ENCODE measurements at regions not wholly inside any gene's neighbourhood (a gene's known extent, or its start where the extent isn't known, plus 50 kb on each side); places are given as distances from the start of the nearest gene placed in this dataset.

DNA sequence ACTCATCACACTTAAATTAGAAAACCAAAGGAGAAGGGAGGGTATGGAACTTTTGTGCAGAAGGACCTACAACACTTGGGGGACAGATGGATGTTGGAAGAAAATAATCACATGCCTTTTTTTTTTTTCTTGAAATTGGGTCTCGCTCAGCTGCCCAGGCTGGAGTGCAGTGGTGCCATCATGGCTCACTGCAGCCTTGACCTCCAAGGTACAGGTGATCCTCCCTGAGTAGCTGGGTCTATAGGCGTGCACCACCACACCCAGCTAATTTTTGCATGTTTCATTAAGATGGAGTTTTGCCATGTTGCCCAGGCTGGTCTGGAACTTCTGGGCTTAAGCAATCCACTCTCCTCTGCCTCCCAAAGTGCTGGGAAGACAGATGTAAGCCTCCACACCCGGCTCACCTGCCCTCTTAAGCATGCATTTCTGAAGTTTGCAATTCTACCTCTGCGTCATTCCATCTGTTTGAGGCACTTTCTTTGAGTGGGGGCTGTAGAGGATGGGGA, 370.8 kb upstream of the JARID2 start:
- TF ChIP-seq EZH2 (IDR thresholded peaks at IDR 0.05; ENCODE audit: low read depth): no peak
- TF ChIP-seq, protein P1, sequence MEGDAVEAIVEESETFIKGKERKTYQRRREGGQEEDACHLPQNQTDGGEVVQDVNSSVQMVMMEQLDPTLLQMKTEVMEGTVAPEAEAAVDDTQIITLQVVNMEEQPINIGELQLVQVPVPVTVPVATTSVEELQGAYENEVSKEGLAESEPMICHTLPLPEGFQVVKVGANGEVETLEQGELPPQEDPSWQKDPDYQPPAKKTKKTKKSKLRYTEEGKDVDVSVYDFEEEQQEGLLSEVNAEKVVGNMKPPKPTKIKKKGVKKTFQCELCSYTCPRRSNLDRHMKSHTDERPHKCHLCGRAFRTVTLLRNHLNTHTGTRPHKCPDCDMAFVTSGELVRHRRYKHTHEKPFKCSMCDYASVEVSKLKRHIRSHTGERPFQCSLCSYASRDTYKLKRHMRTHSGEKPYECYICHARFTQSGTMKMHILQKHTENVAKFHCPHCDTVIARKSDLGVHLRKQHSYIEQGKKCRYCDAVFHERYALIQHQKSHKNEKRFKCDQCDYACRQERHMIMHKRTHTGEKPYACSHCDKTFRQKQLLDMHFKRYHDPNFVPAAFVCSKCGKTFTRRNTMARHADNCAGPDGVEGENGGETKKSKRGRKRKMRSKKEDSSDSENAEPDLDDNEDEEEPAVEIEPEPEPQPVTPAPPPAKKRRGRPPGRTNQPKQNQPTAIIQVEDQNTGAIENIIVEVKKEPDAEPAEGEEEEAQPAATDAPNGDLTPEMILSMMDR (conservative IDR thresholded peaks at IDR 0.05): no peak
